ENCODE measurements at regions not wholly inside any gene's neighbourhood (a gene's known extent, or its start where the extent isn't known, plus 50 kb on each side); places are given as distances from the start of the nearest gene placed in this dataset.

- no peaks in the 10 kb centered on the region for H3K36me3 ChIP-seq
- H3K27me3 ChIP-seq: no peaks in the 10 kb centered on the region
- no peak overlapping the region for H3K4me3 ChIP-seq
- H3K4me1 ChIP-seq: no peaks in the 10 kb centered on the region
- no peaks in the 10 kb centered on the region for H3K9me3 ChIP-seq
- no peak for TF ChIP-seq POLR2A (IDR thresholded peaks at IDR 0.05)
- no peak for DNase-seq
- no peak overlapping the region for H3K27ac ChIP-seq
- intact Hi-C loops (cut with DNase I; ENCODE audit: low total_unique reads): no loop called here
These were observed 669.0 kb upstream of the RBFOX1 start for GRCh38 chr16:6663668-6664067.

GRCh38 chr16:6656760-6657159 lies 675.9 kb upstream of the RBFOX1 start:
- Histone ChIP-seq H3K4me1 (no peaks in the 10 kb centered on the region), H3K4me3 (no peak overlapping the region), H3K9me3 (no peaks in the 10 kb centered on the region), H3K27me3 (no peaks in the 10 kb centered on the region), H3K27ac (no peak overlapping the region), H3K36me3 (no peaks in the 10 kb centered on the region)
- TF ChIP-seq POLR2A (IDR thresholded peaks at IDR 0.05) (no peak), CTCF (IDR thresholded peaks at IDR 0.05) (no peak)
- intact Hi-C loops (cut with DNase I; ENCODE audit: low total_unique reads): no loop called here
- DNase-seq: no peak

- Histone ChIP-seq H3K4me3 (no peak overlapping the region), H3K36me3 (no peaks in the 10 kb centered on the region), H3K9me3 (no peaks in the 10 kb centered on the region), H3K27ac (no peak overlapping the region), H3K4me1 (no peaks in the 10 kb centered on the region), H3K27me3 (no peaks in the 10 kb centered on the region)
- no peak for DNase-seq
- intact Hi-C loops (cut with DNase I; ENCODE audit: low total_unique reads): no loop called here
- TF ChIP-seq POLR2A (IDR thresholded peaks at IDR 0.05) (no peak), CTCF (IDR thresholded peaks at IDR 0.05) (no peak)
These were observed 685.8 kb upstream of the RBFOX1 start for GRCh38 chr16:6646891-6647290.

- Histone ChIP-seq H3K36me3 (no peaks in the 10 kb centered on the region), H3K9me3 (no peaks in the 10 kb centered on the region), H3K27me3 (no peaks in the 10 kb centered on the region), H3K4me1 (no peaks in the 10 kb centered on the region), H3K27ac (no peak overlapping the region), H3K4me3 (no peak overlapping the region)
- no peak for TF ChIP-seq POLR2A (IDR thresholded peaks at IDR 0.05)
- no peak for TF ChIP-seq CTCF (IDR thresholded peaks at IDR 0.05)
- intact Hi-C loops (cut with DNase I; ENCODE audit: low total_unique reads): no loop called here
- DNase-seq: no peak
These were observed 686.7 kb upstream of the RBFOX1 start for GRCh38 chr16:6645768-6646568.

- intact Hi-C loops (cut with DNase I; ENCODE audit: low total_unique reads): no loop called here
- TF ChIP-seq POLR2A (IDR thresholded peaks at IDR 0.05): no peak
- TF ChIP-seq CTCF (IDR thresholded peaks at IDR 0.05): no peak
- H3K9me3 ChIP-seq: no peaks in the 10 kb centered on the region
- H3K4me3 ChIP-seq: no peak overlapping the region
- DNase-seq: no peak
- H3K4me1 ChIP-seq: no peaks in the 10 kb centered on the region
- H3K27ac ChIP-seq: no peak overlapping the region
- H3K36me3 ChIP-seq: no peaks in the 10 kb centered on the region
- no peaks in the 10 kb centered on the region for H3K27me3 ChIP-seq
These were observed 687.7 kb upstream of the RBFOX1 start for GRCh38 chr16:6644916-6645315.

All from uterus (tissue), 3 donors.